Nephron progenitor cell (in vitro differentiated cells): ENCODE measurements at regions not wholly inside any gene's neighbourhood (a gene's known extent, or its start where the extent isn't known, plus 50 kb on each side); places are given as distances from the start of the nearest gene placed in this dataset.

ENCODE experiments used
- DNase-seq: peaks from one replicate; pipeline ENCODE4 v3.0.0; 2021
- H3K27ac Mint-ChIP-seq: 2 replicates; pipeline ENCODE4 v1.8.0; 2021; ENCODE audit warnings: mild to moderate bottlenecking, moderate library complexity, mixed read lengths
- H3K27me3 Mint-ChIP-seq: 2 replicates; pipeline ENCODE4 v1.8.0; 2021; ENCODE audit warnings: mild to moderate bottlenecking, low read depth, mixed read lengths; ENCODE audit not compliant: poor library complexity
- H3K36me3 Mint-ChIP-seq: 2 replicates; pipeline ENCODE4 v1.8.0; 2021; ENCODE audit warnings: low read depth, mixed read lengths
- H3K4me1 Mint-ChIP-seq: 2 replicates; pipeline ENCODE4 v1.8.0; 2021; ENCODE audit warnings: mixed read lengths
- H3K4me3 Mint-ChIP-seq: 2 replicates; pipeline ENCODE4 v1.8.0; 2021; ENCODE audit warnings: mild to moderate bottlenecking, moderate library complexity, mixed read lengths
- H3K9me3 Mint-ChIP-seq: 2 replicates; pipeline ENCODE4 v1.8.0; 2021; ENCODE audit warnings: mild to moderate bottlenecking, moderate library complexity, mixed read lengths
- CTCF ChIP-seq: fragments of 200-600 bp; sonication (generic); IDR thresholded peaks from 2 replicates; pipeline ENCODE4 v1.5.0; 2021; ENCODE audit warnings: antibody characterized with exemption

DNA sequence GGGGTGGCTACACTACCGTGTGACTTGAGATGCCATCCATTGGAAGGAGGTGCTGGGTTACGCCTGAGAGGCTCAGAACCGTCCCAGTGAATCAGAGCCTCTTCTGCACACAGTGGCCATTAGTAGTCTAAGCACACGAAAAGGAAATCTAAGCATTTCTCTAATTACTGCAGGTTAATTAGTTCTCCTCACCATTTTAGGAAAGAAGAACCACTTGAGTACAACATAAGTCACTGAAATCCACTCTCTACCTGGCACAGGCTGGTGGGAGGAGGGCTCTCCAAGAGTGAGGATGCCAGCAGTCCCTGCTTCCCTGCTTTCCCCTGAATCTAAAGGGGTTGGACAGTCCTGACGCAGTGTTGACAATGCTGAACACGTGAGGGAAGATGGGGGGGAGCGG, 606.3 kb downstream of the NPHP4 start:
- no peak overlapping the region for H3K4me3 Mint-ChIP-seq
- no peaks in the 10 kb centered on the region for H3K36me3 Mint-ChIP-seq
- H3K4me1 Mint-ChIP-seq, result no peaks in the 10 kb centered on the region
- H3K27ac Mint-ChIP-seq, result no peak overlapping the region
- no peak for TF ChIP-seq CTCF
- H3K27me3 Mint-ChIP-seq, result peaks cover 5% of the 10 kb centered on the region
- no peak for DNase-seq
- no peaks in the 10 kb centered on the region for H3K9me3 Mint-ChIP-seq

- Mint-ChIP-seq H3K9me3 (no peaks in the 10 kb centered on the region), H3K36me3 (no peaks in the 10 kb centered on the region), H3K4me1 (no peaks in the 10 kb centered on the region), H3K27ac (no peak overlapping the region), H3K4me3 (no peak overlapping the region), H3K27me3 (peaks cover 5% of the 10 kb centered on the region)
- TF ChIP-seq CTCF, result no peak
- DNase-seq, result no peak
Observed at GRCh38 chr1:5385096-5385799, 607.0 kb downstream of the NPHP4 start.

- Mint-ChIP-seq H3K9me3 (no peaks in the 10 kb centered on the region), H3K36me3 (no peaks in the 10 kb centered on the region), H3K27ac (no peak overlapping the region), H3K4me1 (no peaks in the 10 kb centered on the region), H3K4me3 (no peak overlapping the region), H3K27me3 (peaks cover 7% of the 10 kb centered on the region)
- TF ChIP-seq CTCF, result no peak
- DNase-seq, result no peak
Observed at GRCh38 chr1:5381491-5381890, 610.7 kb downstream of the NPHP4 start.

GRCh38 chr1:5379176-5379759, 613.0 kb downstream of the NPHP4 start:
- Mint-ChIP-seq H3K27me3 (peaks cover 13% of the 10 kb centered on the region), H3K4me1 (no peaks in the 10 kb centered on the region), H3K9me3 (peaks cover 4% of the 10 kb centered on the region), H3K27ac (no peak overlapping the region), H3K36me3 (no peaks in the 10 kb centered on the region), H3K4me3 (no peak overlapping the region)
- no peak for DNase-seq
- no peak for TF ChIP-seq CTCF

GRCh38 chr1:5376538-5377247, 615.5 kb downstream of the NPHP4 start:
- TF ChIP-seq CTCF, result no peak
- Mint-ChIP-seq H3K36me3 (no peaks in the 10 kb centered on the region), H3K4me3 (no peak overlapping the region), H3K9me3 (peaks cover 28% of the 10 kb centered on the region), H3K27me3 (peaks cover 15% of the 10 kb centered on the region), H3K27ac (no peak overlapping the region), H3K4me1 (no peaks in the 10 kb centered on the region)
- no peak for DNase-seq
